Cardiac fibroblast (primary cell): ENCODE measurements at regions not wholly inside any gene's neighbourhood (a gene's known extent, or its start where the extent isn't known, plus 50 kb on each side); places are given as distances from the start of the nearest gene placed in this dataset.

Experiments
- DNase-seq, 2 donors: peaks; one replicate each; pipeline versions ENCODE4 v3.0.0 to v3.0.0-alpha.2; 2010; ENCODE audit warnings: low read depth in 2 of 2
- H3K4me3 ChIP-seq, 2 donors: replicated peaks in 1 of 2; 1 replicate in 1 of 2; 2 replicates in 1 of 2; pipeline ENCODE4 v1.5.1; 2011; ENCODE audit warnings: low read depth in 2 of 2, low read length in 2 of 2, mild to moderate bottlenecking in 2 of 2, moderate library complexity in 1 of 2
- CTCF ChIP-seq: IDR thresholded peaks from one replicate; pipeline ENCODE4 v1.5.1; 2011; ENCODE audit warnings: low read depth, mild to moderate bottlenecking, low read length, inconsistent platforms

DNA sequence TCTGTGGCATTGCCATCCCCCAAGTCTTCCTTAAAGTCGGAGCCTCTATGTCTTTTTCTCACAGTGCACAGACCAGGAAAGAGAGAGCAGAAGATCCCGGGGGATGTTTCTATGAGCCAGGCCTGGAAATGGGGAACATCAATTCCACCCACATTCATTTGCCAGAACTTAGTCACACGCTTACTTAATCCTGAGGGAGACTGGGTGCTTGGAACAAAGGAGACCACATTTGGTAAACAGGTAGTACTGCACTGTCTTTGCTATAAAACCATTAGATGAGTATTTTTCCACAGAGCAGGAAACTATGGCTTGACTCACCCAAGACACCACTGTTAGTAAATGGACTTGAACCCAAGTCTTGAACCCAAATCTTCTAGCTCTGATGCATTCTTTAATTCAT is 60.7 kb upstream of the CTTNBP2NL start:
- TF ChIP-seq CTCF = no peak
- DNase-seq = peak in 1 of 2 donors; percentile 27
- H3K4me3 ChIP-seq = no peak overlapping the region

DNA sequence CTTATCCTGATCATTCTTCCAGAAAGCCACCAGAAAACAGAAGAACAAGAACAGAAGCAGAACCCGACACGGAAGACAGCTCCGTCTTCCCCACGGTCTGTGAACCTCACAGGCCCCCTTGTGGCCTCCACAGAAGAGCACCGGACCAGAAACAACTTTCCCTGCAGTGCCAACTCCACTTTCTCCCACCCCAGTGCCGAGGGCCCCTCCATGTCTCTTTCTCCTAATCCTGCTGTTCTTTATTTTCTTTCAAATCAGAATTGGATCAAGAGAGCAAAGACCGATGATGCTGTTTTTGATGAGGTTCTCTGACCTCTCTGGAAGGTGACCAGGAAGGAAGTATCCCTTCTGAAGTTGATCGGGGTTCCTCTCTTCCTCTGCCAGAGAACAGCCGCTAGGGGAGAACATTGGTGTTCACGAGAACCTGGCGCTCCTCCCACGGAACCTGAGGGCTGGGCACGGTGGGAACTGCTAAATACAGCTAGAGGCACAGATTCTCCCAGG is 58.9 kb upstream of the CTTNBP2NL start:
- DNase-seq = peak; percentile 61 to 72
- peak; percentile 74 for TF ChIP-seq CTCF
- H3K4me3 ChIP-seq = no peak overlapping the region

DNA sequence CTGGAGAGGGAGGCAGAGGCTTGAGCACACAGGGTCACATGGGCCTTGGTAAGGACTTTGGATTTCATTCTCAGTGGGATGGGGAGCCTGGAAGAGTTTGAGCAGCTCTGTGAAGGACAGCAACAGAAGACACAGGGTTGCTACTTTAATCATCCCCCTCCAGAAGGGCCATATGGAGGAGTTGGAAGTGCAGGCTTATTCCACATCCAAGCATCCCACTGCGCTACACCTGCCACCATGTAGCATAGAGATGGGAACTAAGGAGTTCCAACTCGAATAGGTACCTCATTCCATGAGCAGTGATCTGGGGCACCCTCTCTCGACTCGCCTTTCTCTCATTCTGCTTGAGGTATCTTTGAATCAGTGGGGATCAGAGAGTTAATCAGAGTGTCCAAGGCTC is 54.0 kb upstream of the CTTNBP2NL start:
- no peak for DNase-seq
- no peak for TF ChIP-seq CTCF

GRCh38 chr1:112342558-112342957 is 53.5 kb upstream of the CTTNBP2NL start:
- DNase-seq = no peak
- no peak overlapping the region for H3K4me3 ChIP-seq
- no peak for TF ChIP-seq CTCF

More for the DNA sequence above, 54.0 kb upstream of the CTTNBP2NL start:
- H3K4me3 ChIP-seq = no peak overlapping the region

DNA sequence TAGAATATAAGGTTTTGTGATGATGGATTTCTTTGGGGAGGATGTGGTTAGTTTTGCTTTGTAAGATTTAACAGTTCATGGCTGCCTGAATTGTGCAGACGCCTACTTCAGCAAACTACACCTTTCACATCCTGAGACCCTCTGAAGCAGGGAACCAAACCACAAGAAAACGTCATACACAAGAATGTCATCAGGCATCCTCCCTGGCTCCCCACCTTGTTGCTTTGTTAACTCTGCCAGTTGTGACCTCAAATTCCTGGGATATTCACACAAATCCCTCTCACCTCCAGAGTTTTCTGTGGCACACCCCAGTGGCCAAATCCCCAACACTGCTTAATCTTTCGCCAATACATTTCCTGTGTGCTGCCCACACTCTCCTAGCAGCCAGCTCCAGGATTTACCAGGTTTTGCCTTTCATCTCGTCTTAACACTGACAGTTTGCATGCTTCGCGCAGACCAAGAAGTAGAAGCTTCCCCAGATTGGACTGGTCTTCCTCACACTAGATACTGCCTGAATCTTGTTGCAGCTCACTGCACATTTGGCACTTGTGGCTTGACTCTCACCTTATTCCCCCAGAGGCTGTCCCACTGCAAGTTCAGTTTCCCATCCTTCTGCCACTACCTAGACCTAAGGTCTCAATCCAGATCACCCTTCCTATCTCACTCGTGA is 51.1 kb upstream of the CTTNBP2NL start:
- TF ChIP-seq CTCF = no peak
- no peak overlapping the region for H3K4me3 ChIP-seq
- DNase-seq = no peak
